ENCODE measurements at regions not wholly inside any gene's neighbourhood (a gene's known extent, or its start where the extent isn't known, plus 50 kb on each side); places are given as distances from the start of the nearest gene placed in this dataset.

DNA sequence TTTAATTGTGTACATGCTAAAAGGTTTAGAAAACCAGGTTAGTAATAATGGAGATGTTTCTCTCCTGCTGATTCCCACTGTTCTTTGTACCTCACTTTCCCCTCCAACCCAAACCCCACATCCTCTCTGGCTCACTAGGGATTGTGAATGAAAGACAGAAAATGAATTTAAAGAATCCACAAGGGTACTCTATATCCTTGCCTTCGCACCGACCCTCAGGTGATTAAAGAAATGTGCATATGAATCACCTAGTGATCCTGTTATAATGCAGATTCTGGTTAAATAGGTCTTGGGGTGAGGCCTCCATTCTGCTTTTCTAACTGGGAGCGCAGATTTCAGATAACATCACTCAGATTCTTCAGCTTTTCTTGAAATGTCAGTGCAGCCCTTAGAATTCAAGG is 84.3 kb upstream of the OTX2 start:
- TF ChIP-seq, protein P1, sequence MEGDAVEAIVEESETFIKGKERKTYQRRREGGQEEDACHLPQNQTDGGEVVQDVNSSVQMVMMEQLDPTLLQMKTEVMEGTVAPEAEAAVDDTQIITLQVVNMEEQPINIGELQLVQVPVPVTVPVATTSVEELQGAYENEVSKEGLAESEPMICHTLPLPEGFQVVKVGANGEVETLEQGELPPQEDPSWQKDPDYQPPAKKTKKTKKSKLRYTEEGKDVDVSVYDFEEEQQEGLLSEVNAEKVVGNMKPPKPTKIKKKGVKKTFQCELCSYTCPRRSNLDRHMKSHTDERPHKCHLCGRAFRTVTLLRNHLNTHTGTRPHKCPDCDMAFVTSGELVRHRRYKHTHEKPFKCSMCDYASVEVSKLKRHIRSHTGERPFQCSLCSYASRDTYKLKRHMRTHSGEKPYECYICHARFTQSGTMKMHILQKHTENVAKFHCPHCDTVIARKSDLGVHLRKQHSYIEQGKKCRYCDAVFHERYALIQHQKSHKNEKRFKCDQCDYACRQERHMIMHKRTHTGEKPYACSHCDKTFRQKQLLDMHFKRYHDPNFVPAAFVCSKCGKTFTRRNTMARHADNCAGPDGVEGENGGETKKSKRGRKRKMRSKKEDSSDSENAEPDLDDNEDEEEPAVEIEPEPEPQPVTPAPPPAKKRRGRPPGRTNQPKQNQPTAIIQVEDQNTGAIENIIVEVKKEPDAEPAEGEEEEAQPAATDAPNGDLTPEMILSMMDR (IDR thresholded peaks at IDR 0.05): no peak
- TF ChIP-seq POLR2A (IDR thresholded peaks at IDR 0.05; ENCODE audit: low read depth) (no peak), EP300 (IDR thresholded peaks at IDR 0.05) (no peak)
